Loucy (cell line): ENCODE measurements at regions not wholly inside any gene's neighbourhood (a gene's known extent, or its start where the extent isn't known, plus 50 kb on each side); places are given as distances from the start of the nearest gene placed in this dataset.
"Not testable (repeated sequence)": the region's sequence is repeated elsewhere in the genome, so short reads cannot be mapped to it uniquely, and the experiment has no call there.

Experiments
- H2AFZ ChIP-seq: fragments of 200-600 bp; sonication (generic); 2 replicates; pipeline ENCODE4 v1.6.0; 2016; ENCODE audit warnings: antibody characterized with exemption, mild to moderate bottlenecking, low read length, moderate library complexity
- H3F3A ChIP-seq: fragments of 200-600 bp; 2 replicates; pipeline ENCODE4 v1.6.0; 2016; ENCODE audit warnings: antibody characterized with exemption, low read depth, mild to moderate bottlenecking
- H3K27me3 ChIP-seq: fragments of 200-600 bp; sonication (generic); 2 replicates; pipeline ENCODE4 v1.6.1; 2014; ENCODE audit warnings: low read length, mild to moderate bottlenecking; ENCODE audit not compliant: insufficient read depth, poor library complexity, severe bottlenecking
- H3K36me3 ChIP-seq: fragments of 200-600 bp; sonication (generic); 2 replicates; pipeline ENCODE4 v1.6.1; 2016; ENCODE audit warnings: low read length; ENCODE audit not compliant: insufficient read depth
- H3K4me1 ChIP-seq: fragments of 200-600 bp; sonication (generic); 2 replicates; pipeline ENCODE4 v1.5.1; 2014; ENCODE audit warnings: low read length, mild to moderate bottlenecking; ENCODE audit not compliant: insufficient read depth, poor library complexity, severe bottlenecking
- H3K4me2 ChIP-seq: fragments of 200-600 bp; sonication (generic); 2 replicates; pipeline ENCODE4 v1.6.0; 2014; ENCODE audit warnings: antibody characterized with exemption, low read length, low read depth, mild to moderate bottlenecking; ENCODE audit not compliant: poor library complexity, severe bottlenecking
- H3K4me3 ChIP-seq: fragments of 200-600 bp; sonication (generic); 2 replicates; pipeline ENCODE4 v1.5.1; 2014; ENCODE audit warnings: low read length, mild to moderate bottlenecking, mixed read lengths; ENCODE audit not compliant: poor library complexity, severe bottlenecking
- H3K79me2 ChIP-seq: fragments of 200-600 bp; sonication (generic); 2 replicates; pipeline ENCODE4 v1.6.1; 2014; ENCODE audit warnings: low read length; ENCODE audit not compliant: insufficient read depth
- H3K9ac ChIP-seq: fragments of 200-600 bp; sonication (generic); 2 replicates; pipeline ENCODE4 v1.6.0; 2014; ENCODE audit warnings: mild to moderate bottlenecking, low read depth, low read length, moderate library complexity; ENCODE audit not compliant: poor library complexity, severe bottlenecking
- H3K9me2 ChIP-seq: fragments of 200-600 bp; sonication (generic); replicated peaks from 2 replicates; pipeline ENCODE4 v1.6.1; 2016; ENCODE audit warnings: low read depth, low read length, mixed read lengths
- H3K9me3 ChIP-seq: fragments of 200-600 bp; sonication (generic); 2 replicates; pipeline ENCODE4 v1.6.1; 2014; ENCODE audit warnings: mild to moderate bottlenecking, antibody characterized with exemption, low read length, low read depth; ENCODE audit not compliant: insufficient read depth
- H4K20me1 ChIP-seq: fragments of 200-600 bp; sonication (generic); 2 replicates; pipeline ENCODE4 v1.6.0; 2014; ENCODE audit warnings: antibody characterized with exemption, low read length, mild to moderate bottlenecking; ENCODE audit not compliant: insufficient read depth, poor library complexity, severe bottlenecking
- CTCF ChIP-seq: fragments of 200-600 bp; sonication (generic); conservative IDR thresholded peaks from 2 replicates; pipeline ENCODE4 v1.5.1; 2014; ENCODE audit warnings: mild to moderate bottlenecking, antibody characterized with exemption, low read length
- EZH2phosphoT487 ChIP-seq: fragments of 200-600 bp; IDR thresholded peaks from 2 replicates; pipeline ENCODE4 v1.6.1; 2018; ENCODE audit warnings: antibody characterized with exemption, mild to moderate bottlenecking, moderate library complexity, borderline replicate concordance

GRCh38 chr2:128516938-128517337 is 198.3 kb upstream of the HS6ST1 start:
- peaks cover 33% of the 10 kb centered on the region for H3K4me1 ChIP-seq
- no peak overlapping the region for H2AFZ ChIP-seq
- H3K79me2 ChIP-seq: no peaks in the 10 kb centered on the region
- no peaks in the 10 kb centered on the region for H3K27me3 ChIP-seq
- no peaks in the 10 kb centered on the region for H4K20me1 ChIP-seq
- H3K9me3 ChIP-seq: no peaks in the 10 kb centered on the region
- no peaks in the 10 kb centered on the region for H3F3A ChIP-seq
- no peak overlapping the region for H3K4me3 ChIP-seq
- no peak overlapping the region for H3K4me2 ChIP-seq
- no peaks in the 10 kb centered on the region for H3K9me2 ChIP-seq
- H3K36me3 ChIP-seq: no peaks in the 10 kb centered on the region
- TF ChIP-seq CTCF: no peak
- no peak overlapping the region for H3K9ac ChIP-seq

GRCh38 chr2:128519028-128519427 is 200.4 kb upstream of the HS6ST1 start:
- H3K9me2 ChIP-seq, H3K36me3 ChIP-seq, H3K9me3 ChIP-seq, H3K79me2 ChIP-seq, H3F3A ChIP-seq, H3K9ac ChIP-seq, H2AFZ ChIP-seq, H4K20me1 ChIP-seq, H3K4me3 ChIP-seq, H3K4me2 ChIP-seq, H3K27me3 ChIP-seq: not testable (repeated sequence)
- H3K4me1 ChIP-seq: peaks cover 37% of the 10 kb centered on the region

GRCh38 chr2:128519517-128520215 is 201.0 kb upstream of the HS6ST1 start:
- Histone ChIP-seq H3K36me3 (no peaks in the 10 kb centered on the region), H2AFZ (no peak overlapping the region), H3K79me2 (no peaks in the 10 kb centered on the region), H3K4me1 (peaks cover 32% of the 10 kb centered on the region), H3K4me2 (no peak overlapping the region), H3K9me2 (no peaks in the 10 kb centered on the region), H3F3A (no peaks in the 10 kb centered on the region), H4K20me1 (no peaks in the 10 kb centered on the region), H3K9ac (peak overlapping the region; percentile 6), H3K9me3 (no peaks in the 10 kb centered on the region), H3K4me3 (no peak overlapping the region), H3K27me3 (no peaks in the 10 kb centered on the region)
- TF ChIP-seq EZH2phosphoT487 (no peak), CTCF (no peak)

GRCh38 chr2:128520340-128520739 is 201.7 kb upstream of the HS6ST1 start:
- no peaks in the 10 kb centered on the region for H3F3A ChIP-seq
- H3K9ac ChIP-seq: peak overlapping the region; percentile 6
- no peak for TF ChIP-seq EZH2phosphoT487
- TF ChIP-seq CTCF: no peak
- H4K20me1 ChIP-seq: no peaks in the 10 kb centered on the region
- H3K9me3 ChIP-seq: no peaks in the 10 kb centered on the region
- no peaks in the 10 kb centered on the region for H3K36me3 ChIP-seq
- no peak overlapping the region for H3K4me2 ChIP-seq
- no peak overlapping the region for H2AFZ ChIP-seq
- no peaks in the 10 kb centered on the region for H3K9me2 ChIP-seq
- H3K79me2 ChIP-seq: no peaks in the 10 kb centered on the region
- H3K4me3 ChIP-seq: no peak overlapping the region
- H3K4me1 ChIP-seq: peaks cover 35% of the 10 kb centered on the region
- H3K27me3 ChIP-seq: no peaks in the 10 kb centered on the region
